PC-9 (cell line): ENCODE measurements at regions not wholly inside any gene's neighbourhood (a gene's known extent, or its start where the extent isn't known, plus 50 kb on each side); places are given as distances from the start of the nearest gene placed in this dataset.

Experiments used
- BruUV-seq: library from RNA; stranded (reverse); fragments of 400-500 nt; replicated peaks from 2 replicates; lab custom pipeline; 2021; lab: Mats Ljungman, UMichigan
- CTCF ChIA-PET: fragments of 300-600 bp; sonication (Branson Sonifier 250); formaldehyde crosslinking; loops from one replicate; lab custom pipeline; 2022; ENCODE audit warnings: antibody characterized with exemption; lab: Charles Lee
- POLR2A ChIA-PET: fragments of 300-600 bp; sonication (Branson Sonifier 250); formaldehyde crosslinking; loops from one replicate; lab custom pipeline; 2022; ENCODE audit warnings: antibody characterized with exemption; ENCODE audit not compliant: unreplicated experiment; lab: Charles Lee
- DNase-seq, 2 experiments: peaks; one replicate each; pipeline versions ENCODE4 v3.0.0 to v3.0.0-alpha.2; 2015 to 2022; ENCODE audit warnings: mixed read lengths in 1 of 2
- H2AFZ ChIP-seq: fragments of 200-600 bp; sonication (generic); 2 replicates; pipeline ENCODE4 v1.8.1; 2017; ENCODE audit warnings: antibody characterized with exemption
- H3F3A ChIP-seq: fragments of 200-600 bp; sonication (generic); 2 replicates; pipeline ENCODE4 v1.8.1; 2017; ENCODE audit warnings: antibody characterized with exemption, mild to moderate bottlenecking, low read depth; ENCODE audit not compliant: insufficient read depth
- H3K27ac ChIP-seq: fragments of 200-600 bp; sonication (generic); 2 replicates; pipeline ENCODE4 v1.6.1; 2016; ENCODE audit warnings: mixed run types
- H3K27me3 ChIP-seq: fragments of 200-600 bp; sonication (generic); 2 replicates; pipeline ENCODE4 v1.6.1; 2016; ENCODE audit warnings: low read depth, mixed run types; ENCODE audit not compliant: insufficient read depth
- H3K36me3 ChIP-seq: fragments of 200-600 bp; sonication (generic); 2 replicates; pipeline ENCODE4 v1.6.1; 2016; ENCODE audit warnings: low read depth, mixed run types
- H3K4me1 ChIP-seq: fragments of 200-600 bp; sonication (generic); replicated peaks from 2 replicates; pipeline ENCODE4 v1.6.1; 2016; ENCODE audit warnings: mixed run types; ENCODE audit not compliant: insufficient read depth
- H3K4me2 ChIP-seq: fragments of 200-600 bp; sonication (generic); 2 replicates; pipeline ENCODE4 v1.6.1; 2017; ENCODE audit warnings: mixed run types
- H3K4me3 ChIP-seq: fragments of 200-600 bp; sonication (generic); 2 replicates; pipeline ENCODE4 v1.6.1; 2016; ENCODE audit warnings: mixed run types
- H3K79me2 ChIP-seq: fragments of 200-600 bp; sonication (generic); 2 replicates; pipeline ENCODE4 v1.6.1; 2017; ENCODE audit warnings: low read depth, mixed run types
- H3K9me2 ChIP-seq: fragments of 200-600 bp; sonication (generic); 2 replicates; pipeline ENCODE4 v1.8.1; 2017; ENCODE audit warnings: mild to moderate bottlenecking; ENCODE audit not compliant: insufficient read depth
- H3K9me3 ChIP-seq: fragments of 200-600 bp; sonication (generic); 2 replicates; pipeline ENCODE4 v1.8.1; 2016; ENCODE audit warnings: low read depth; ENCODE audit not compliant: insufficient read depth
- H4K20me1 ChIP-seq: fragments of 200-600 bp; sonication (generic); 2 replicates; pipeline ENCODE4 v1.8.1; 2017; ENCODE audit not compliant: insufficient read depth
- CTCF ChIP-seq: fragments of 200-600 bp; sonication (generic); conservative IDR thresholded peaks from 2 replicates; pipeline ENCODE4 v1.6.1; 2017; ENCODE audit warnings: mixed run types, antibody characterized with exemption, mild to moderate bottlenecking, moderate library complexity
- EZH2 ChIP-seq: fragments of 200-600 bp; sonication (generic); IDR thresholded peaks from 2 replicates; pipeline ENCODE4 v1.8.0; 2017; ENCODE audit warnings: antibody characterized with exemption, low read depth
- intact Hi-C: fragments of 100-400 bp; cut with micrococcal nuclease; formaldehyde crosslinking; loops from one replicate; pipeline ENCODE4 v1.10.0; 2022; ENCODE audit not compliant: unreplicated experiment

GRCh38 chr11:122594986-122595645 is 60.4 kb upstream of the UBASH3B start:
- Histone ChIP-seq H3K9me3 (no peaks in the 10 kb centered on the region), H3K4me1 (0 out of 2 replicates have a peak, but pooled peaks cover 7% of the 10 kb centered on the region), H3K79me2 (no peaks in the 10 kb centered on the region), H3K4me3 (no peak overlapping the region), H3F3A (no peaks in the 10 kb centered on the region), H3K36me3 (no peaks in the 10 kb centered on the region), H2AFZ (no peak overlapping the region), H4K20me1 (no peaks in the 10 kb centered on the region), H3K4me2 (no peak overlapping the region), H3K27me3 (no peaks in the 10 kb centered on the region), H3K9me2 (no peaks in the 10 kb centered on the region; the same call in 1 of the 2 replicates), H3K27ac (no peak overlapping the region)
- POLR2A ChIA-PET: no interaction called here
- no TSS peak for BruUV-seq
- DNase-seq: no peak
- CTCF ChIA-PET: no interaction called here
- TF ChIP-seq CTCF: no peak
- intact Hi-C loops: no loop called here

GRCh38 chr11:122593473-122594420 is 61.8 kb upstream of the UBASH3B start:
- CTCF ChIA-PET: no interaction called here
- no TSS peak for BruUV-seq
- H3K9me2 ChIP-seq: no peaks in the 10 kb centered on the region; the same call in 1 of the 2 replicates
- intact Hi-C loops: no loop called here
- no peaks in the 10 kb centered on the region for H4K20me1 ChIP-seq
- no peaks in the 10 kb centered on the region for H3K9me3 ChIP-seq
- no peak for TF ChIP-seq CTCF
- no peak for TF ChIP-seq EZH2
- no peak overlapping the region for H3K4me3 ChIP-seq
- no peak overlapping the region for H2AFZ ChIP-seq
- 0 out of 2 replicates have a peak, but pooled peaks cover under 1% of the 10 kb centered on the region for H3K4me1 ChIP-seq
- DNase-seq: no peak
- H3F3A ChIP-seq: no peaks in the 10 kb centered on the region
- H3K4me2 ChIP-seq: no peak overlapping the region
- no peaks in the 10 kb centered on the region for H3K36me3 ChIP-seq
- H3K27me3 ChIP-seq: no peaks in the 10 kb centered on the region
- H3K79me2 ChIP-seq: no peaks in the 10 kb centered on the region
- H3K27ac ChIP-seq: no peak overlapping the region
- POLR2A ChIA-PET: no interaction called here

- no peaks in the 10 kb centered on the region for H3K27me3 ChIP-seq
- H3K4me3 ChIP-seq: no peak overlapping the region
- CTCF ChIA-PET: interaction anchor here (0.7 kb wide), 1 partner anchor 884 kb away, joined by 3 read pairs; no protein-coding TSS in a partner anchor
- intact Hi-C loops: no loop called here
- no peaks in the 10 kb centered on the region for H3F3A ChIP-seq
- DNase-seq: no peak
- POLR2A ChIA-PET: no interaction called here
- no peak overlapping the region for H3K27ac ChIP-seq
- H3K79me2 ChIP-seq: no peaks in the 10 kb centered on the region
- H3K4me1 ChIP-seq: no peaks in the 10 kb centered on the region
- H2AFZ ChIP-seq: no peak overlapping the region
- BruUV-seq: no TSS peak
- 0 out of 2 replicates have a peak, but pooled peaks cover 3% of the 10 kb centered on the region for H3K9me3 ChIP-seq
- no peak overlapping the region for H3K4me2 ChIP-seq
- TF ChIP-seq EZH2 (no peak), CTCF (no peak)
- no peaks in the 10 kb centered on the region; the same call in 1 of the 2 replicates for H3K9me2 ChIP-seq
- H4K20me1 ChIP-seq: no peaks in the 10 kb centered on the region
- no peaks in the 10 kb centered on the region for H3K36me3 ChIP-seq
These were observed 62.9 kb upstream of the UBASH3B start for GRCh38 chr11:122592641-122593040.
